ENCODE measurements at regions not wholly inside any gene's neighbourhood (a gene's known extent, or its start where the extent isn't known, plus 50 kb on each side); places are given as distances from the start of the nearest gene placed in this dataset.

DNA sequence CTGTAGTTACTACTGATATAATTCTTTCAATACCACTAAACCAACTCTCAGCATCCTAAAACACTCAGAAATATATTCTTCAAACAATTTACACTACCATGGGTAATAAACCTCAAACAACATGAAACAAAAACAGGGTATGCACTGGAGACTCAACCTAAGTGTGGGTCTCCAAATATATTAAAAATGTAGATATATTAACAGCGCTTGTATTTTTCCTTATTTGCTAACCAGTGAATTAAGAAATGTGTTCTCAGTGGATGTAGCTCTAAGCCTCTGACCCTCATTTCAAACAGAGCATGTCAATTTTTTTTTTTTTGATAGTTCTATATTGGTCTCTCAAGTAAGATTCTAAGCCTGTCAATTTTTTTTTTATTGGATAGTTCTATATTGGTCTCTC is 778.5 kb upstream of the CDH10 start:
- TF ChIP-seq CTCF (conservative IDR thresholded peaks at IDR 0.05; ENCODE audit: low read depth, low read length), result no peak
- TF ChIP-seq EZH2 (IDR thresholded peaks at IDR 0.05; ENCODE audit: borderline replicate concordance, low read depth, low read length, poor library complexity, severe bottlenecking), result no peak

All from A673 (cell line).